ENCODE measurements at regions not wholly inside any gene's neighbourhood (a gene's known extent, or its start where the extent isn't known, plus 50 kb on each side); places are given as distances from the start of the nearest gene placed in this dataset.

GRCh38 chr1:209405183-209405814, 178.2 kb upstream of the CAMK1G start:
- TF ChIP-seq SPI1 (IDR thresholded peaks at IDR 0.05; ENCODE audit: low read depth, low read length) (no peak), TAF1 (IDR thresholded peaks at IDR 0.05; ENCODE audit: low read depth, low read length) (no peak), PAX5 (IDR thresholded peaks at IDR 0.05; ENCODE audit: insufficient read depth, low read length, severe bottlenecking) (no peak), POU2F2 (IDR thresholded peaks at IDR 0.05; ENCODE audit: low read depth, low read length) (no peak), POLR2A (IDR thresholded peaks at IDR 0.05; ENCODE audit: low read depth, low read length) (no peak), POLR2AphosphoS5 (IDR thresholded peaks at IDR 0.05; ENCODE audit: low read depth, low read length) (no peak)
- DNase-seq (ENCODE audit: insufficient read length, low spot score) (no peak), FAIRE-seq (no peak)

DNA sequence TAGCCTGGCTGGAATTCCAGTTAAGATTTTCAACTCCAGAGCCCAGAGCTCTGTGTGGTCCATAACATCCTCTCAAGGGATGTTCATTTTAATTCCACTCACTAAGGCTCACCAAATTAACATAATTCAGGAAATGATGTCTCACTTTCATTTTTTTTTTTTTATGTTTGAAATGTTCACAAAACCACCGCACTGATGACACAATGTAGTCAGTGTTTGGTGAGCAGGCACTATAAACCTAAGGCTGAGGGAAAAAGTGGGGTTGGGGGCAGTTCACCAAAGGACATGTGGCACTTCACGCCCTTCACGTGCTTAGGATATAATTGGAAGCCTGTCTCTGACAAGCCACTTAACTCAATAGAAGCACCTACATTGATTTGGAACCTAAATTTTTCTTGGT, 177.3 kb upstream of the CAMK1G start:
- FAIRE-seq (no peak), DNase-seq (ENCODE audit: insufficient read length, low spot score) (no peak)
- TF ChIP-seq TAF1 (IDR thresholded peaks at IDR 0.05; ENCODE audit: low read depth, low read length): no peak
- no peak for TF ChIP-seq PAX5 (IDR thresholded peaks at IDR 0.05; ENCODE audit: insufficient read depth, low read length, severe bottlenecking)
- no peak for TF ChIP-seq SPI1 (IDR thresholded peaks at IDR 0.05; ENCODE audit: low read depth, low read length)
- TF ChIP-seq POLR2AphosphoS5 (IDR thresholded peaks at IDR 0.05; ENCODE audit: low read depth, low read length): no peak
- TF ChIP-seq POU2F2 (IDR thresholded peaks at IDR 0.05; ENCODE audit: low read depth, low read length): no peak
- TF ChIP-seq POLR2A (IDR thresholded peaks at IDR 0.05; ENCODE audit: low read depth, low read length): no peak

DNA sequence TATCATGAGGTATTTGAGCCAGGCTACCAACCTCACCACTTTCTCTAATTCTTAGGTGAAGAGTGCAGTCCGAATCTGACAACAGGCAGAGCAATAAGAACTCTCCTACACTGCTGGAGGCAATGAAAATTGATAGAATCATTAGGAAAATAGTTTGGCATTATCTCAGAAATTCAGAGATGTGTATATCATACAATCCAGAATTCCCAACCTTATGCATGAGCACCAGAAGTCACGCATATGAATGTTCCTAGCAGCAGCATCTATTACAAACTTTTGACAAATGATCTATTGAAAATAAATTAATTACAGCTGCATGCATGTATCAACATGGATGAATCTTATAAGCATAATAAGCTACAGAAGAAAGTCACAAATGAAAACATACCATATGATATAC, 176.9 kb upstream of the CAMK1G start:
- TF ChIP-seq POLR2AphosphoS5 (IDR thresholded peaks at IDR 0.05; ENCODE audit: low read depth, low read length) (no peak), POU2F2 (IDR thresholded peaks at IDR 0.05; ENCODE audit: low read depth, low read length) (no peak), TAF1 (IDR thresholded peaks at IDR 0.05; ENCODE audit: low read depth, low read length) (no peak), PAX5 (IDR thresholded peaks at IDR 0.05; ENCODE audit: insufficient read depth, low read length, severe bottlenecking) (no peak), SPI1 (IDR thresholded peaks at IDR 0.05; ENCODE audit: low read depth, low read length) (no peak), POLR2A (IDR thresholded peaks at IDR 0.05; ENCODE audit: low read depth, low read length) (no peak)
- FAIRE-seq: no peak
- DNase-seq (ENCODE audit: insufficient read length, low spot score): no peak

DNA sequence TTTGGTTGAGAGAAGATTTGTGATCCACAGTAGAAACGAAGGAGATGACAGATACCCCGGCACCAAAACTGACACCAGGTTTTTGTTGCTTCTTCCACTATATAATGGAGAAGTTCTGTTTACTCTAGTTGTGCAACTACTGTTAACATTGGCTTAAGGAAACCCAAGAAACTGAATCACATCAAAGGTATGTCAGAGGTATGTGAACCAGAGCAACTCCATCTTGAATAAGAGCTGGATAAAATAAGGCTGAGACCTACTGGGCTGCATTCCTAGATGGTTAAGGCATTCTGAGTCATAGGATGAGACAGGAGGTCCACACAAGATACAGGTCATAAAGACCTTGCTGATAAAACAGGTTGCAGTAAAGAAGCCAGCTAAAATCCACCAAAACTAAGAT, 173.7 kb upstream of the CAMK1G start:
- DNase-seq (ENCODE audit: insufficient read length, low spot score) (no peak), FAIRE-seq (no peak)
- TF ChIP-seq SPI1 (IDR thresholded peaks at IDR 0.05; ENCODE audit: low read depth, low read length): no peak
- TF ChIP-seq TAF1 (IDR thresholded peaks at IDR 0.05; ENCODE audit: low read depth, low read length): no peak
- TF ChIP-seq POLR2A (IDR thresholded peaks at IDR 0.05; ENCODE audit: low read depth, low read length): no peak
- TF ChIP-seq POLR2AphosphoS5 (IDR thresholded peaks at IDR 0.05; ENCODE audit: low read depth, low read length): no peak
- TF ChIP-seq POU2F2 (IDR thresholded peaks at IDR 0.05; ENCODE audit: low read depth, low read length): no peak
- no peak for TF ChIP-seq PAX5 (IDR thresholded peaks at IDR 0.05; ENCODE audit: insufficient read depth, low read length, severe bottlenecking)

DNA sequence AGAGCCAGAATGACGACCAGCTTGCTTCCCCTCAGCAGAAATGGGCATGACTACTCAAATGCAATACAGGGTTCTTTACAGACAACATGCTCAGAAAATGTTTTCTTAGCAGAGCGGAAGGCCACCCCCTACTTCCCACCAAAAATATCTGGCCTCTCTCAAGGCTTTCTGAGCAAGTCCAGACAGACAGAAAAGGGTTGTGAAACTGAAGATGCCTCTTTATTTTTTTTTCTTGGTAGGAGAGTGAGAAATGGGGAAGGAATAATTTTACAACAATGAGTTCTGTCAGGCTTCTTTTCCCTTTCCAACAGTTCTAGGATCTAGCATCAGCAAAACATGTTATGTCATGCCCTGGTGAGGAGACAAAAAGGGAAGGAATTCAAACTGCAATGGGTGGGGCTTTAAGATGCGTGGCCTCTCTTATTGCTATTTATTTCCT, 172.0 kb upstream of the CAMK1G start:
- DNase-seq (ENCODE audit: insufficient read length, low spot score): no peak
- TF ChIP-seq POLR2A (IDR thresholded peaks at IDR 0.05; ENCODE audit: low read depth, low read length) (no peak), POU2F2 (IDR thresholded peaks at IDR 0.05; ENCODE audit: low read depth, low read length) (no peak), PAX5 (IDR thresholded peaks at IDR 0.05; ENCODE audit: insufficient read depth, low read length, severe bottlenecking) (no peak), POLR2AphosphoS5 (IDR thresholded peaks at IDR 0.05; ENCODE audit: low read depth, low read length) (no peak), TAF1 (IDR thresholded peaks at IDR 0.05; ENCODE audit: low read depth, low read length) (no peak), SPI1 (IDR thresholded peaks at IDR 0.05; ENCODE audit: low read depth, low read length) (no peak)
- FAIRE-seq: no peak

DNA sequence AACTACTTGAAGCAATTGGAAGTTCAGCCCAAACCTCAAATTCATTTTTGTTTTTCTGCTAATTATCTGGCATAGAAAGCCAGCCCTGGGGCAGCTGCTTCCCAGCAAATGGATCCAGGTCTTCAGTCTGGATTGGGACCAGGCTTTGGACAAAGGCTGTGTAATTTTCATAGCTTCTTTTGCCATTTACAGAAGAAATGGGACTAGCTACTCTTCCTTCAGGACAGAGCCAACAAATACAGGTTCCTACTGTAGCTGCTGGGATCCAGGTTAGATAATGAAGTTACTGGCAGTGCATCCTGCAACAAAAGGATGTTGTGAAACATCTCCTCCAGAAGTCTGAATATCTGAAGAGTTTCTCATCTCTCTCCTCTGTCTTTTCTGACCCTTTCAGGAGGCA, 171.5 kb upstream of the CAMK1G start:
- no peak for FAIRE-seq
- no peak for DNase-seq (ENCODE audit: insufficient read length, low spot score)
- no peak for TF ChIP-seq TAF1 (IDR thresholded peaks at IDR 0.05; ENCODE audit: low read depth, low read length)
- TF ChIP-seq POU2F2 (IDR thresholded peaks at IDR 0.05; ENCODE audit: low read depth, low read length): no peak
- no peak for TF ChIP-seq SPI1 (IDR thresholded peaks at IDR 0.05; ENCODE audit: low read depth, low read length)
- TF ChIP-seq PAX5 (IDR thresholded peaks at IDR 0.05; ENCODE audit: insufficient read depth, low read length, severe bottlenecking): no peak
- no peak for TF ChIP-seq POLR2A (IDR thresholded peaks at IDR 0.05; ENCODE audit: low read depth, low read length)

GRCh38 chr1:209412566-209412965, 170.9 kb upstream of the CAMK1G start:
- FAIRE-seq (no peak), DNase-seq (ENCODE audit: insufficient read length, low spot score) (no peak)
- TF ChIP-seq POLR2AphosphoS5 (IDR thresholded peaks at IDR 0.05; ENCODE audit: low read depth, low read length) (no peak), POLR2A (IDR thresholded peaks at IDR 0.05; ENCODE audit: low read depth, low read length) (no peak), TAF1 (IDR thresholded peaks at IDR 0.05; ENCODE audit: low read depth, low read length) (no peak), SPI1 (IDR thresholded peaks at IDR 0.05; ENCODE audit: low read depth, low read length) (no peak), POU2F2 (IDR thresholded peaks at IDR 0.05; ENCODE audit: low read depth, low read length) (no peak), PAX5 (IDR thresholded peaks at IDR 0.05; ENCODE audit: insufficient read depth, low read length, severe bottlenecking) (no peak)

- no peak for FAIRE-seq
- TF ChIP-seq POU2F2 (IDR thresholded peaks at IDR 0.05; ENCODE audit: low read depth, low read length) (no peak), TAF1 (IDR thresholded peaks at IDR 0.05; ENCODE audit: low read depth, low read length) (no peak), POLR2AphosphoS5 (IDR thresholded peaks at IDR 0.05; ENCODE audit: low read depth, low read length) (no peak), PAX5 (IDR thresholded peaks at IDR 0.05; ENCODE audit: insufficient read depth, low read length, severe bottlenecking) (no peak), POLR2A (IDR thresholded peaks at IDR 0.05; ENCODE audit: low read depth, low read length) (no peak), SPI1 (IDR thresholded peaks at IDR 0.05; ENCODE audit: low read depth, low read length) (no peak)
- DNase-seq (ENCODE audit: insufficient read length, low spot score): no peak
Observed at GRCh38 chr1:209413062-209413461, 170.5 kb upstream of the CAMK1G start.

GRCh38 chr1:209414803-209415329, 168.6 kb upstream of the CAMK1G start:
- DNase-seq (ENCODE audit: insufficient read length, low spot score): no peak
- TF ChIP-seq POU2F2 (IDR thresholded peaks at IDR 0.05; ENCODE audit: low read depth, low read length) (no peak), PAX5 (IDR thresholded peaks at IDR 0.05; ENCODE audit: insufficient read depth, low read length, severe bottlenecking) (no peak), TAF1 (IDR thresholded peaks at IDR 0.05; ENCODE audit: low read depth, low read length) (no peak), POLR2AphosphoS5 (IDR thresholded peaks at IDR 0.05; ENCODE audit: low read depth, low read length) (no peak), POLR2A (IDR thresholded peaks at IDR 0.05; ENCODE audit: low read depth, low read length) (no peak), SPI1 (IDR thresholded peaks at IDR 0.05; ENCODE audit: low read depth, low read length) (no peak)
- no peak for FAIRE-seq

Data from GM12891 (cell line).